Glutamatergic neuron (in vitro differentiated cells): ENCODE measurements at regions not wholly inside any gene's neighbourhood (a gene's known extent, or its start where the extent isn't known, plus 50 kb on each side); places are given as distances from the start of the nearest gene placed in this dataset.

ENCODE experiments used
- DNase-seq: peaks from one replicate; pipeline ENCODE4 v3.0.0; 2022
- H3K27ac Mint-ChIP-seq: one replicate; pipeline ENCODE4 v1.8.0; 2020; ENCODE audit warnings: mild to moderate bottlenecking, mixed read lengths, inconsistent platforms; ENCODE audit not compliant: unreplicated experiment
- H3K27me3 Mint-ChIP-seq: one replicate; pipeline ENCODE4 v1.8.0; 2020; ENCODE audit warnings: mild to moderate bottlenecking, moderate library complexity, mixed read lengths, inconsistent platforms; ENCODE audit not compliant: unreplicated experiment
- H3K36me3 Mint-ChIP-seq: one replicate; pipeline ENCODE4 v1.8.0; 2020; ENCODE audit warnings: mild to moderate bottlenecking, mixed read lengths, inconsistent platforms; ENCODE audit not compliant: unreplicated experiment
- H3K4me1 Mint-ChIP-seq: one replicate; pipeline ENCODE4 v1.8.0; 2020; ENCODE audit warnings: mild to moderate bottlenecking, low read depth, mixed read lengths, inconsistent platforms; ENCODE audit not compliant: unreplicated experiment
- H3K4me3 Mint-ChIP-seq: one replicate; pipeline ENCODE4 v1.8.0; 2020; ENCODE audit warnings: mild to moderate bottlenecking, mixed read lengths, inconsistent platforms; ENCODE audit not compliant: unreplicated experiment
- H3K9me3 Mint-ChIP-seq: one replicate; pipeline ENCODE4 v1.8.0; 2020; ENCODE audit warnings: mild to moderate bottlenecking, moderate library complexity, mixed read lengths, inconsistent platforms; ENCODE audit not compliant: unreplicated experiment
- TF ChIP-seq, protein P1 (sequence below): fragments of 200-600 bp; sonication (generic); IDR thresholded peaks from one replicate; pipeline ENCODE4 v1.5.0; 2021; ENCODE audit not compliant: partially characterized antibody, unreplicated experiment

DNA sequence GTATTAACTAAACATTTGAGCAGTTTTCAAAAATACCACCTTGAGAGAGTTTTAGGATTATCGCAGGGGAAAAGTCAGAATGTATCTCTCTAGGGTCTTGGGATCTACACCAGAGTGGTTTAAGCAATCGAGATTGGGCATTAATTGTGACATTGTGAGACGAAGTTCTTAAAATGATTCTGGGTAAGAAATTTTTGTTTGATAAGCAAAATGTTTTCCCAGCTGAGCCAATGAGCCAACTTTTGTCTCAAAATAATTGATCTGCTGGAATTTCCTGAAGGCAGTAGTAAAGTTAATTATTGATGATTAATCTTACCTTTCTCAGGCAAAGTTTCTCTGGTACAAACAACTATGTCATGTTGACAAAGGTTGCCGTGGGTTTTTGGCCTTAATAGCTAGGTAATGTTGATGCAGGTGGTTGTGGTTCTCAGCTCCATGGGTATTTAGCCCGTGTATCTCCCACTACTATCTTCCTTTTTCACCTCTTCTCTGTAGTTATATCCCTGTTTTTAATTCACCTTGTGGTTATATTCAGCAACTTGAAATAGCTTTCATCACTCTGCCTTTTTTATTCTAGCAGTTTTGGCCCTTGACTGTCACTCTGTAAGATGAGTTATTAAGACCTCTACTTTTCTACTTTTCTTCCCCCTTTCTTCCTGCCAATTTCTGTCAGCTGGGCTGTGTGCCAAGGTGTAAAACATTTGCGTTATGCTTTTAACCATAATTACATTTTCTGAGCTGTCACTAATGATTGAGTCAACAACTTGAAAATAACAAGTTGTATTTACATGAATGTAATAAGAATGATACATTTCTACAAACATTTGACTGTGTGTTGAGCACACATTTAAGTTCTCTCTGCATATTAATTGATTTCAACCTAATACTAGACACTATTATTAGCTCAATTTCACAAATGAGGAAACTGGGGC, 368.3 kb upstream of the BTBD3 start:
- Mint-ChIP-seq H3K27ac (no peak overlapping the region), H3K36me3 (no peaks in the 10 kb centered on the region), H3K4me1 (no peaks in the 10 kb centered on the region), H3K9me3 (no peaks in the 10 kb centered on the region), H3K4me3 (no peak overlapping the region), H3K27me3 (no peaks in the 10 kb centered on the region)
- no peak for DNase-seq
- TF ChIP-seq, protein P1, sequence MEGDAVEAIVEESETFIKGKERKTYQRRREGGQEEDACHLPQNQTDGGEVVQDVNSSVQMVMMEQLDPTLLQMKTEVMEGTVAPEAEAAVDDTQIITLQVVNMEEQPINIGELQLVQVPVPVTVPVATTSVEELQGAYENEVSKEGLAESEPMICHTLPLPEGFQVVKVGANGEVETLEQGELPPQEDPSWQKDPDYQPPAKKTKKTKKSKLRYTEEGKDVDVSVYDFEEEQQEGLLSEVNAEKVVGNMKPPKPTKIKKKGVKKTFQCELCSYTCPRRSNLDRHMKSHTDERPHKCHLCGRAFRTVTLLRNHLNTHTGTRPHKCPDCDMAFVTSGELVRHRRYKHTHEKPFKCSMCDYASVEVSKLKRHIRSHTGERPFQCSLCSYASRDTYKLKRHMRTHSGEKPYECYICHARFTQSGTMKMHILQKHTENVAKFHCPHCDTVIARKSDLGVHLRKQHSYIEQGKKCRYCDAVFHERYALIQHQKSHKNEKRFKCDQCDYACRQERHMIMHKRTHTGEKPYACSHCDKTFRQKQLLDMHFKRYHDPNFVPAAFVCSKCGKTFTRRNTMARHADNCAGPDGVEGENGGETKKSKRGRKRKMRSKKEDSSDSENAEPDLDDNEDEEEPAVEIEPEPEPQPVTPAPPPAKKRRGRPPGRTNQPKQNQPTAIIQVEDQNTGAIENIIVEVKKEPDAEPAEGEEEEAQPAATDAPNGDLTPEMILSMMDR = no peak

DNA sequence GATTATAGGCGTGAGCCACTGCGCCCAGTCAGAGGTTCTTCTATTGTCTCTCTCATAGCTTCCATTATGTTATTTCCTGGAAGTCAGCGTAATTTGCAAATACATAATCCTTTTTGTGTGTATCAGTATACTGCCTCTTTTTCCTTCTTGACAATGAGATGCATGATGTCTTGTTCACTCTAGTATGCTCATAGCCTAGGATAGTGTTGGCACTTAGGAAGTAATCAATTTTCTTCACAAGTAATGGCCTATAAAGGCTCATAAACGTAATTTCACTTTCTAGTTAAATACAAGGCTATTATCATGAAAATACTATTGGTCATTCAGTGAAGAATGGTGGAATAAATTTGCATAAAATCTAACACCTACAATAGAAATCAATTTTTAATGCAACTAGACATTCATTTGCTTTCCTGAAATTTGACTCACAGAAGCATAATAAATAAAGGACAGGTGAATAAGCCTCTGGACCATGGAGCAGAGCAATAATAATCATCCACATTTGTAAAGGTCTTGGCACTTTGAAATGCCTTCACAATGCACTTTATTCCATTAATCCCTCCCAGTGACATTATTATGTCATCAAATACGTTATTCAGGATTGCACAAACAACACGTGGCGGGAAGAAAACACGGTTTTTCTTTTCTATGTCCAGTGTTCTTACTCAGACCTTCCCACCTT, 366.9 kb upstream of the BTBD3 start:
- H3K9me3 Mint-ChIP-seq = no peaks in the 10 kb centered on the region
- DNase-seq = no peak
- no peaks in the 10 kb centered on the region for H3K27me3 Mint-ChIP-seq
- no peaks in the 10 kb centered on the region for H3K36me3 Mint-ChIP-seq
- TF ChIP-seq, protein P1 = no peak
- H3K27ac Mint-ChIP-seq = no peak overlapping the region
- no peaks in the 10 kb centered on the region for H3K4me1 Mint-ChIP-seq
- H3K4me3 Mint-ChIP-seq = no peak overlapping the region

- Mint-ChIP-seq H3K36me3 (no peaks in the 10 kb centered on the region), H3K4me3 (no peak overlapping the region), H3K4me1 (no peaks in the 10 kb centered on the region), H3K9me3 (no peaks in the 10 kb centered on the region), H3K27ac (no peak overlapping the region), H3K27me3 (no peaks in the 10 kb centered on the region)
- DNase-seq = no peak
- TF ChIP-seq, protein P1 = no peak
Measured at GRCh38 chr20:11551479-11551878, 366.2 kb upstream of the BTBD3 start.

GRCh38 chr20:11553603-11554002, 364.1 kb upstream of the BTBD3 start:
- Mint-ChIP-seq H3K36me3 (no peaks in the 10 kb centered on the region), H3K4me1 (no peaks in the 10 kb centered on the region), H3K27me3 (no peaks in the 10 kb centered on the region), H3K27ac (no peak overlapping the region), H3K9me3 (no peaks in the 10 kb centered on the region), H3K4me3 (no peak overlapping the region)
- TF ChIP-seq, protein P1 = peak; percentile 40
- no peak for DNase-seq

DNA sequence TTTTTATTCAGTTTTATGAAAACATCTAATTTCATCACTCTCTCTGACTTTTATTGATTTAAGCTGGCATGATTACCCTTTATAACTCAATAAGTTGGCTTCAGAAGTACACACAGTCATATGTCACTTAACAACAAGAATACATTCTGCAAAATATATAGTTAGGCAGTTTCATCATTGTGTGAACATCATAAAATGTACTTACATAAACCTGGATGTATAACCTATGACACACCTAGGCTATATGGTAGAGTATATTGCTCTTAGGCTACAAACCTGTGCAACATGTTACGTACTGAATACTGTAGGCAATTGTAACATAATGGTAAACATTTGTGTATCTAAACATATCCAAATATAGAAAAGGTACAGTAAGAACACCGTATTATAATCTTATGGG, 362.2 kb upstream of the BTBD3 start:
- Mint-ChIP-seq H3K27ac (no peak overlapping the region), H3K27me3 (no peaks in the 10 kb centered on the region), H3K36me3 (no peaks in the 10 kb centered on the region), H3K4me1 (no peaks in the 10 kb centered on the region), H3K9me3 (no peaks in the 10 kb centered on the region), H3K4me3 (no peak overlapping the region)
- TF ChIP-seq, protein P1 = no peak
- no peak for DNase-seq
